ENCODE measurements at regions not wholly inside any gene's neighbourhood (a gene's known extent, or its start where the extent isn't known, plus 50 kb on each side); places are given as distances from the start of the nearest gene placed in this dataset.
"Not testable (repeated sequence)": the region's sequence is repeated elsewhere in the genome, so short reads cannot be mapped to it uniquely, and the experiment has no call there.

GRCh38 chr5:91867799-91868198, 484.7 kb upstream of the ARRDC3 start:
- no peak for DNase-seq

GRCh38 chr5:91865915-91866314, 482.8 kb upstream of the ARRDC3 start:
- no peak for DNase-seq

- DNase-seq = no peak
Observed at GRCh38 chr5:91864962-91865361, 481.8 kb upstream of the ARRDC3 start.

- DNase-seq = no peak
Observed at GRCh38 chr5:91851670-91852069, 468.6 kb upstream of the ARRDC3 start.

- no peak for DNase-seq
Observed at GRCh38 chr5:91850031-91850430, 466.9 kb upstream of the ARRDC3 start.

GRCh38 chr5:91849069-91849468, 466.0 kb upstream of the ARRDC3 start:
- DNase-seq = no peak

- DNase-seq = no peak
Observed at GRCh38 chr5:91848453-91848852, 465.3 kb upstream of the ARRDC3 start.

- no peak for DNase-seq
Observed at GRCh38 chr5:91841423-91841822, 458.3 kb upstream of the ARRDC3 start.

- DNase-seq = peak; percentile 49
Observed at GRCh38 chr5:91840412-91840811, 457.3 kb upstream of the ARRDC3 start.

- no peak for DNase-seq
Observed at GRCh38 chr5:91839721-91840120, 456.6 kb upstream of the ARRDC3 start.

- DNase-seq = no peak
Observed at GRCh38 chr5:91839233-91839632, 456.1 kb upstream of the ARRDC3 start.

- no peak for DNase-seq
Observed at GRCh38 chr5:91830361-91830953, 447.3 kb upstream of the ARRDC3 start.

- no peak for DNase-seq
Observed at GRCh38 chr5:91825618-91826017, 442.5 kb upstream of the ARRDC3 start.

GRCh38 chr5:91824406-91824805, 441.3 kb upstream of the ARRDC3 start:
- DNase-seq = no peak

GRCh38 chr5:91820874-91821273, 437.8 kb upstream of the ARRDC3 start:
- no peak for DNase-seq

GRCh38 chr5:91816681-91817080, 433.6 kb upstream of the ARRDC3 start:
- DNase-seq = no peak

- no peak for DNase-seq
Observed at GRCh38 chr5:91797576-91797975, 414.5 kb upstream of the ARRDC3 start.

- DNase-seq = no peak
Observed at GRCh38 chr5:91794856-91795548, 411.9 kb upstream of the ARRDC3 start.

GRCh38 chr5:91794455-91794854, 411.3 kb upstream of the ARRDC3 start:
- no peak for DNase-seq

- DNase-seq = no peak
Observed at GRCh38 chr5:91787718-91788117, 404.6 kb upstream of the ARRDC3 start.

- no peak for DNase-seq
Observed at GRCh38 chr5:91777671-91778070, 394.6 kb upstream of the ARRDC3 start.

GRCh38 chr5:91776249-91776648, 393.1 kb upstream of the ARRDC3 start:
- DNase-seq = no peak

GRCh38 chr5:91770400-91770799, 387.3 kb upstream of the ARRDC3 start:
- DNase-seq = no peak

- DNase-seq = not testable (repeated sequence)
Observed at GRCh38 chr5:91757383-91757782, 374.3 kb upstream of the ARRDC3 start.

- DNase-seq = no peak
Observed at GRCh38 chr5:91754990-91755389, 371.9 kb upstream of the ARRDC3 start.
